GM13977 (cell line): ENCODE measurements at regions not wholly inside any gene's neighbourhood (a gene's known extent, or its start where the extent isn't known, plus 50 kb on each side); places are given as distances from the start of the nearest gene placed in this dataset.

Experiments used
- DNase-seq: peaks from one replicate; pipeline ENCODE4 v3.0.0; 2012; ENCODE audit warnings: low spot score
- CTCF ChIP-seq: IDR thresholded peaks from 2 replicates; pipeline ENCODE4 v1.5.1; 2012; ENCODE audit warnings: mild to moderate bottlenecking, control low read depth; ENCODE audit not compliant: insufficient read depth; ENCODE audit errors: extremely low read depth, missing control alignments
- in situ Hi-C: fragments of 300-500 bp; cut with MboI; formaldehyde crosslinking; loops from one replicate; pipeline ENCODE4 v1.12.0; 2022; ENCODE audit warnings: low sequenced_read_pairs, low pct_unique_long_range_greater_than_20kb, mixed read lengths, inconsistent platforms; ENCODE audit not compliant: unreplicated experiment

GRCh38 chr2:136363900-136364299 lies 246.0 kb upstream of the CXCR4 start:
- in situ Hi-C loops, result no loop called here
- TF ChIP-seq CTCF, result no peak
- DNase-seq, result no peak

- in situ Hi-C loops, result no loop called here
- DNase-seq, result no peak
- TF ChIP-seq CTCF, result no peak
Measured at GRCh38 chr2:136363470-136363869, 245.5 kb upstream of the CXCR4 start.

GRCh38 chr2:136362676-136363390 lies 244.9 kb upstream of the CXCR4 start:
- peak; percentile 54 for DNase-seq
- in situ Hi-C loops, result no loop called here

GRCh38 chr2:136361521-136361920 lies 243.6 kb upstream of the CXCR4 start:
- in situ Hi-C loops, result no loop called here
- no peak for DNase-seq
- TF ChIP-seq CTCF, result no peak

More at GRCh38 chr2:136362676-136363390, 244.9 kb upstream of the CXCR4 start:
- no peak for TF ChIP-seq CTCF

GRCh38 chr2:136360790-136361189 lies 242.8 kb upstream of the CXCR4 start:
- DNase-seq, result no peak
- in situ Hi-C loops, result no loop called here
- TF ChIP-seq CTCF, result no peak

- TF ChIP-seq CTCF, result no peak
- no peak for DNase-seq
- in situ Hi-C loops, result no loop called here
Measured at GRCh38 chr2:136359121-136359965, 241.4 kb upstream of the CXCR4 start.
